GM12891 (cell line): ENCODE measurements at regions not wholly inside any gene's neighbourhood (a gene's known extent, or its start where the extent isn't known, plus 50 kb on each side); places are given as distances from the start of the nearest gene placed in this dataset.

Source experiments
- POLR2A ChIP-seq: IDR thresholded peaks from 2 replicates; pipeline ENCODE4 v1.6.1; 2011; ENCODE audit warnings: low read depth, low read length, control low read depth
- POLR2AphosphoS5 ChIP-seq: IDR thresholded peaks from 2 replicates; pipeline ENCODE4 v1.6.1; 2011; ENCODE audit warnings: low read depth, low read length, control low read depth

GRCh38 chr5:63194126-63194525 is 615.5 kb downstream of the LRRC70 start:
- TF ChIP-seq POLR2AphosphoS5 (no peak), POLR2A (no peak)
